AG04450 (cell line): ENCODE measurements at regions not wholly inside any gene's neighbourhood (a gene's known extent, or its start where the extent isn't known, plus 50 kb on each side); places are given as distances from the start of the nearest gene placed in this dataset.
"Not testable (repeated sequence)": the region's sequence is repeated elsewhere in the genome, so short reads cannot be mapped to it uniquely, and the experiment has no call there.

ENCODE experiments used
- CTCF ChIA-PET: fragments of 300-600, 350-600 bp; formaldehyde crosslinking; extraction: SDS; loops from one replicate; lab custom pipeline; 2022; ENCODE audit warnings: antibody characterized with exemption, inconsistent platforms; lab: Charles Lee
- POLR2A ChIA-PET: fragments of 350-600 bp; formaldehyde crosslinking; extraction: SDS; loops from one replicate; lab custom pipeline; 2021; ENCODE audit warnings: antibody characterized with exemption, inconsistent platforms; lab: Yijun Ruan, JAX
- DNase-seq: peaks from one replicate; pipeline ENCODE4 v3.0.0-alpha.2; 2011; ENCODE audit warnings: low read depth, low spot score
- H3K27ac ChIP-seq: one replicate; pipeline ENCODE4 v1.5.1; 2012; ENCODE audit warnings: low read depth, low read length, control low read depth
- H3K27me3 ChIP-seq: one replicate; pipeline ENCODE4 v1.6.0; 2012; ENCODE audit warnings: low read length; ENCODE audit not compliant: control insufficient read depth, insufficient read depth
- H3K4me3 ChIP-seq: 2 replicates; pipeline ENCODE4 v1.5.1; 2011; ENCODE audit warnings: mild to moderate bottlenecking, low read depth, low read length, control low read depth
- H3K9me3 ChIP-seq: 2 replicates; pipeline ENCODE4 v1.5.1; 2012; ENCODE audit warnings: low read length; ENCODE audit not compliant: control insufficient read depth, insufficient read depth
- CTCF ChIP-seq: IDR thresholded peaks from 2 replicates; pipeline ENCODE4 v1.5.1; 2011; ENCODE audit warnings: low read depth, low read length, control low read depth, inconsistent platforms

DNA sequence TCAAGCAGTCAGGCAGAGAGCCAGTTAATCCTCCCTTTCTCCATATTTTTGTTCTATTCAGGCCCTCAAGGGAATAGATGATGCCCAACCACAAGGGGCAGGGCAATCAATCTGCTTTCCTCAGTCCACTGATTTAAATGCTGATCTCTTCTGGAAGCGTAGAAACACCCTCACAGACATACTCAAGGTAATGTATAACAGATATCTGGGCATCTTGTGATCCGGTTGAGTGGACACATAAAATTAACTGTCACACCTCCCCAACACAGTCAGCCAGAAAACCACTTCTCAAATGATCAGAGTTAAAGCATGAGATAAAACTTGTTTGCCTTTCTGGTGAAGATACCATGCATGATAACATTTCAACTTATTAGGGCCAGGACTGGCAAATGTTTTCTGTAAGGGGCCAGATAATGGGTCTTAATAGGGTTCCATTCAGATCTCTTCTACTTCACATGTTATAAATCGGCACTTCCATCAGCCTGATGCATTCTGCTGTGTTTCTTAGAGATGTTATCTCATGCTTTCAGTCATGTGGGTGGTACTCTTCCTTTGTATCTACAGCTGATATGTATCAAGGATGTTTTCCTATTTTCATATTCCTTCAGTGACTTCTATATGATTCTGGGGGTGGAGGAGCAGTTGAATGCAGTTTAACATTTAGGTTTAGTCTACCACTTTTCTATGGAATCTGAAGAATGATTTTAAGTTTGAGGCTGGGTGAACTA is 58.9 kb upstream of the CNTLN start:
- Histone ChIP-seq H3K4me3 (no peak overlapping the region), H3K27ac (no peak overlapping the region), H3K27me3 (no peaks in the 10 kb centered on the region), H3K9me3 (peaks cover 5% of the 10 kb centered on the region; the same call in 1 of the 2 replicates)
- DNase-seq: no peak
- ChIA-PET CTCF (no interaction called here), POLR2A (no interaction called here)
- TF ChIP-seq CTCF: no peak

GRCh38 chr9:17075146-17075757 is 59.6 kb upstream of the CNTLN start:
- no peak overlapping the region for H3K4me3 ChIP-seq
- H3K27ac ChIP-seq: no peak overlapping the region
- H3K9me3 ChIP-seq: peaks cover 5% of the 10 kb centered on the region; the same call in 1 of the 2 replicates
- CTCF ChIA-PET: interaction anchor here (0.7 to 2.0 kb wide), 2 partner anchors 12 to 564 kb away, joined by 4 to 13 read pairs; no protein-coding TSS in a partner anchor
- POLR2A ChIA-PET: no interaction called here
- no peak for DNase-seq
- no peaks in the 10 kb centered on the region for H3K27me3 ChIP-seq
- TF ChIP-seq CTCF: no peak

DNA sequence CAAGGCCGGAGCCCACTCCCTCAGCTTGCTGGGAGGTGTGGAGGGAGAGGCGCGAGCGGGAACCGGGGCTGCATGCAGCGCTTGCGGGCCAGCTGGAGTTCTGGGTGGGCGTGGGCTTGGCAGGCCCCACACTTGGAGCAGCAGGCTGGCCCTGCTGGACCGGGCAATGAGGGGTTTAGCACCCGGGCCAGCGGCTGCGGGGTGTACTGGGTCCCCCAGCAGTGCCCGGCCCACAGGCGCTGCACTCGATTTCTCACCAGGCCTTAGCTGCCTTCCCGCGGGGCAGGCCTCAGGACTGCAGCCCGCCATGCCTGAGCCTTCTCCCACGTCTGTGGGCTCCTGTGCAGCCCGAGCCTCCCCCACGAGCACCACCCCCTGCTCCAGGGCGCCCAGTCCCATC is 62.3 kb upstream of the CNTLN start:
- H3K9me3 ChIP-seq, H3K4me3 ChIP-seq, DNase-seq, CTCF ChIA-PET, H3K27ac ChIP-seq, POLR2A ChIA-PET, H3K27me3 ChIP-seq: not testable (repeated sequence)

DNA sequence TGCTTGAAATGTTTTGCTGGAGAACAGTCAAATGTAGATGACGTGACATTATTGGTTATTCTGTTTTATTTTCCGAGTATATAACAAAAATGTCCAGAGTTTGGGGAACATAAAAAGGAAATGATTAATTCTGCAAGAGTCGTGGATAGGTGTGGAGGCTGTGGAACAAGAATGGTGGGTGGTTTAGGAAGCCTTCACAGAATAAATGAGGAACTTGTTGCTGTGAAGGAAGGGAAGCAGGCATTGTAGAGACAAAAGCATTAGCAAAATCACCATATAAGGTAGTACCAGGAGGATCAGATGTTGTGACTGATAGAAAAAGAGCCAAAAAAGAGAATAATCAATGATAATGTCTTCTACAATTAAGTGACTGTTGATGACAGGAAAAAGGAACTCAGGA is 66.2 kb upstream of the CNTLN start:
- no peak for DNase-seq
- no peak for TF ChIP-seq CTCF
- POLR2A ChIA-PET: no interaction called here

DNA sequence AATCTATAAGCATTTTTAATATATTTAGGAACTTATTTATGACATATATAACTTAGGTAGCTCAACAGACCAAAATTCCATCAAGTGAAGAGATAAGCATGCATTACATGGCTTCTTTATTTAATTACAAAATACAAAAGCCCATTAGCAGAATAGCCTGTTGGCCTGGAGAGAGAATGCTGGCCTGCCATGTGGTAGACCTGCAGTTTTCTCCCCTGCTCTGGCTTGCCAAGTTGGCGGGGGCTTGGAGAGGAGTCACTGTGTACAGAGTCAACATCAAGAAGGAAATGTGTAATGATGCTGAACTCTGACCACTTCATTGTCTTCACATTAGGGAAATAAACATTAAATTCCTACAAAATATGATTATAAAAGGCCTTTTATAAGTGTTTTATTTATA is 69.8 kb upstream of the CNTLN start:
- ChIA-PET POLR2A (no interaction called here), CTCF (interaction anchor here (1.1 to 4.0 kb wide), 3 partner anchors 52 to 398 kb away, joined by 3 to 56 read pairs (median 15); no protein-coding TSS in a partner anchor)
- TF ChIP-seq CTCF: no peak
- H3K4me3 ChIP-seq: no peak overlapping the region
- no peaks in the 10 kb centered on the region for H3K9me3 ChIP-seq
- no peaks in the 10 kb centered on the region for H3K27me3 ChIP-seq
- DNase-seq: no peak
- no peak overlapping the region for H3K27ac ChIP-seq

More for the DNA sequence above, 66.2 kb upstream of the CNTLN start:
- CTCF ChIA-PET: no interaction called here
- H3K4me3 ChIP-seq: no peak overlapping the region
- H3K27me3 ChIP-seq: no peaks in the 10 kb centered on the region
- no peak overlapping the region for H3K27ac ChIP-seq
- H3K9me3 ChIP-seq: peaks cover 5% of the 10 kb centered on the region; the same call in 1 of the 2 replicates
